Endothelial cell of umbilical vein (primary cell): ENCODE measurements at regions not wholly inside any gene's neighbourhood (a gene's known extent, or its start where the extent isn't known, plus 50 kb on each side); places are given as distances from the start of the nearest gene placed in this dataset.

Experiments used
- BruUV-seq: library from RNA; stranded (reverse); fragments of 400-500 nt; replicated peaks from 2 replicates; lab custom pipeline; 2021; lab: Mats Ljungman, UMichigan
- CTCF ChIA-PET: fragments of 300-600, 350-600 bp; sonication (Branson Sonifier 250); formaldehyde crosslinking; loops from one replicate; lab custom pipeline; 2021; ENCODE audit warnings: antibody characterized with exemption, inconsistent platforms; lab: Charles Lee
- POLR2A ChIA-PET: fragments of 300-600, 350-600 bp; sonication (Branson Sonifier 250); formaldehyde crosslinking; loops from one replicate; lab custom pipeline; 2021; ENCODE audit warnings: antibody characterized with exemption, inconsistent platforms; lab: Charles Lee
- DNase-seq: peaks from one replicate; pipeline ENCODE4 v3.0.0-alpha.2; 2011; ENCODE audit warnings: low read depth, low spot score
- FAIRE-seq: peaks from 2 replicates; lab custom pipeline; 2011; peaks lifted over from hg19 to GRCh38; lab: Jason Lieb, UNC
- H2AFZ ChIP-seq: 2 replicates; pipeline ENCODE4 v1.6.0; 2012; ENCODE audit warnings: low read depth, low read length, control low read depth, inconsistent platforms
- H3K27ac ChIP-seq: 2 replicates; pipeline ENCODE4 v1.5.1; 2011; ENCODE audit warnings: low read depth, mild to moderate bottlenecking, control low read depth, low read length, moderate library complexity; ENCODE audit not compliant: insufficient read depth
- H3K27me3 ChIP-seq, 2 experiments: 2 replicates each; pipeline versions ENCODE4 v1.6.0 to v1.6.1; 2011; ENCODE audit warnings: low read length in 2 of 2, mixed read lengths in 1 of 2; ENCODE audit not compliant: control insufficient read depth in 2 of 2, insufficient read depth in 2 of 2
- H3K36me3 ChIP-seq, 2 experiments: 2 replicates in 1 of 2; 3 replicates in 1 of 2; pipeline ENCODE4 v1.5.1; 2011; ENCODE audit warnings: low read length in 2 of 2, mild to moderate bottlenecking in 1 of 2, moderate library complexity in 1 of 2; ENCODE audit not compliant: control insufficient read depth in 2 of 2, insufficient read depth in 2 of 2; ENCODE audit errors: extremely low read depth in 1 of 2
- H3K4me1 ChIP-seq: 3 replicates; pipeline ENCODE4 v1.5.1; 2011; ENCODE audit warnings: mild to moderate bottlenecking, low read length; ENCODE audit not compliant: control insufficient read depth, insufficient read depth; ENCODE audit errors: extremely low read depth
- H3K4me2 ChIP-seq: 2 replicates; pipeline ENCODE4 v1.6.1; 2011; ENCODE audit warnings: low read length, control low read depth, mixed read lengths; ENCODE audit not compliant: insufficient read depth
- H3K4me3 ChIP-seq, 3 experiments: fragments of 200-600 bp in 1 of 3; sonication (generic), shearing (Covaris generic) in 1 of 3; replicated peaks in 1 of 3; 2 replicates each; pipeline ENCODE4 v1.5.1; 2011 to 2016; ENCODE audit warnings: control low read depth in 3 of 3, low read length in 3 of 3, mild to moderate bottlenecking in 2 of 3, inconsistent platforms in 1 of 3, low read depth in 1 of 3, moderate library complexity in 1 of 3; ENCODE audit not compliant: insufficient read depth in 1 of 3
- H3K79me2 ChIP-seq: 2 replicates; pipeline ENCODE4 v1.6.0; 2012; ENCODE audit warnings: low read length, inconsistent platforms; ENCODE audit not compliant: control insufficient read depth, insufficient read depth
- H3K9ac ChIP-seq: replicated peaks from 2 replicates; pipeline ENCODE3; 2011; ENCODE audit warnings: low read length, control low read depth; ENCODE audit not compliant: insufficient read depth; ENCODE audit errors: extremely low read depth
- H3K9me1 ChIP-seq: replicated peaks from 3 replicates; pipeline ENCODE4 v1.6.0; 2011; ENCODE audit warnings: mild to moderate bottlenecking, low read length; ENCODE audit not compliant: control insufficient read depth, insufficient read depth; ENCODE audit errors: extremely low read depth
- H3K9me3 ChIP-seq: replicated peaks from 2 replicates; pipeline ENCODE4 v1.5.1; 2012; ENCODE audit warnings: low read length, inconsistent platforms; ENCODE audit not compliant: control insufficient read depth, insufficient read depth
- H4K20me1 ChIP-seq: replicated peaks from 2 replicates; pipeline ENCODE3; 2011; ENCODE audit warnings: mild to moderate bottlenecking, low read length; ENCODE audit not compliant: control insufficient read depth, insufficient read depth; ENCODE audit errors: extremely low read depth
- FOS ChIP-seq: IDR thresholded peaks from 2 replicates; pipeline ENCODE4 v1.6.1; 2011; ENCODE audit warnings: mild to moderate bottlenecking, low read length, moderate library complexity, borderline replicate concordance; ENCODE audit not compliant: insufficient read depth
- GATA2 ChIP-seq: IDR thresholded peaks from 2 replicates; pipeline ENCODE4 v1.7.0; 2011; ENCODE audit warnings: low read depth, mild to moderate bottlenecking, moderate library complexity, mixed read lengths, low read length; ENCODE audit not compliant: insufficient read length, insufficient read depth
- dilution Hi-C: fragments of 300-500 bp; cut with MboI; formaldehyde crosslinking; loops from one replicate; pipeline ENCODE4 v1.15.0; 2019; ENCODE audit warnings: low sequenced_read_pairs; ENCODE audit not compliant: extremely low pct_ligation_motif_present
- intact Hi-C: fragments of 100-400 bp; cut with micrococcal nuclease; formaldehyde crosslinking; loops from one replicate; pipeline ENCODE4 v1.10.0; 2022
- TF ChIP-seq, protein P1 (sequence below): IDR thresholded peaks from 2 replicates; pipeline ENCODE4 v1.6.1; 2011; ENCODE audit not compliant: insufficient read depth, insufficient read length
- TF ChIP-seq, protein P2 (sequence below), 2 donors: IDR thresholded peaks; 1 replicate in 1 of 2; 2 replicates in 1 of 2; pipeline ENCODE4 v1.5.1; 2011; ENCODE audit warnings: low read length in 2 of 2, mild to moderate bottlenecking in 2 of 2, moderate library complexity in 2 of 2, control low read depth in 1 of 2, inconsistent platforms in 1 of 2, low read depth in 1 of 2; ENCODE audit not compliant: insufficient read depth in 1 of 2; ENCODE audit errors: extremely low read depth in 1 of 2

DNA sequence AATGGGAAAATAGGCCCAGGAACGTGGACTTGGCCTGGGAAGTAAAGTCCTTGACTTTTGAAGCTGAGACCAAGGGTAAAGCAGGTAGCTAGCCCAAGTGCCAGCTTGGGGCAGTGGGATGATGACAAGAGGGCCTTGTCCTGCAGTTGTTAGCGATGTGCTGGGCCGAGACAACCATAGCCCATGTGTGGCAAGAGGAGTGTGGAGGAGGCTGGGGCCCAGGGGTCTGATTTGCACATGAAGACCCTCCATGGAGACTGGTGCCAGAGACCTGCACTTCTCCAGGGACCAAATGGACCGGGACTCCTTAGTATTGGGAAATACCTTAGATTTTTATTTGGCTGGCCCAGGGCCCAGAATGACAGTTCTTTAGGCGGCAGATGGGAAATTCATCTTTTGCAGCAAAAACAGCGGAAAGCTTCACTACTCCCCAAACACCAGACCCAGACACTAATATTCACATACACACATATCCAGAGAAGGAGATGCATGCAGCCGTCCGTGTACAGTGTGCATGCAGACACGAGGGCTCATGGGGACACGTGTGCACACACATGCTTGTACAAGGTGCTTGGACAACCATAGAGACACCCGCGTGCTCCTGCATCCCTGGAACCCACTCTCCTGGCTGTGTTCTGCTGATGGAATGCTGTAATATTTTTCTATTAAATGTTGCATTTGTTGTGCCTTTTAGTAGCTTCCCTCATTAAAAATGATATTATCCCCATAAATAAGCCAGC, 78.1 kb upstream of the CSF3R start:
- Histone ChIP-seq H3K9me3 (no peaks in the 10 kb centered on the region), H3K9me1 (no peaks in the 10 kb centered on the region), H3K4me3 (no peak overlapping the region), H3K36me3 (no peaks in the 10 kb centered on the region), H3K27ac (no peak overlapping the region), H4K20me1 (no peaks in the 10 kb centered on the region), H3K9ac (no peak overlapping the region), H3K79me2 (no peaks in the 10 kb centered on the region), H3K4me1 (no peaks in the 10 kb centered on the region), H2AFZ (no peak overlapping the region), H3K27me3 (no peaks in the 10 kb centered on the region), H3K4me2 (no peak overlapping the region)
- TF ChIP-seq, protein P1, sequence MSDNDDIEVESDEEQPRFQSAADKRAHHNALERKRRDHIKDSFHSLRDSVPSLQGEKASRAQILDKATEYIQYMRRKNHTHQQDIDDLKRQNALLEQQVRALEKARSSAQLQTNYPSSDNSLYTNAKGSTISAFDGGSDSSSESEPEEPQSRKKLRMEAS, result no peak
- TF ChIP-seq GATA2, result no peak
- TF ChIP-seq, protein P2, sequence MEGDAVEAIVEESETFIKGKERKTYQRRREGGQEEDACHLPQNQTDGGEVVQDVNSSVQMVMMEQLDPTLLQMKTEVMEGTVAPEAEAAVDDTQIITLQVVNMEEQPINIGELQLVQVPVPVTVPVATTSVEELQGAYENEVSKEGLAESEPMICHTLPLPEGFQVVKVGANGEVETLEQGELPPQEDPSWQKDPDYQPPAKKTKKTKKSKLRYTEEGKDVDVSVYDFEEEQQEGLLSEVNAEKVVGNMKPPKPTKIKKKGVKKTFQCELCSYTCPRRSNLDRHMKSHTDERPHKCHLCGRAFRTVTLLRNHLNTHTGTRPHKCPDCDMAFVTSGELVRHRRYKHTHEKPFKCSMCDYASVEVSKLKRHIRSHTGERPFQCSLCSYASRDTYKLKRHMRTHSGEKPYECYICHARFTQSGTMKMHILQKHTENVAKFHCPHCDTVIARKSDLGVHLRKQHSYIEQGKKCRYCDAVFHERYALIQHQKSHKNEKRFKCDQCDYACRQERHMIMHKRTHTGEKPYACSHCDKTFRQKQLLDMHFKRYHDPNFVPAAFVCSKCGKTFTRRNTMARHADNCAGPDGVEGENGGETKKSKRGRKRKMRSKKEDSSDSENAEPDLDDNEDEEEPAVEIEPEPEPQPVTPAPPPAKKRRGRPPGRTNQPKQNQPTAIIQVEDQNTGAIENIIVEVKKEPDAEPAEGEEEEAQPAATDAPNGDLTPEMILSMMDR (IDR thresholded peaks at IDR 0.05; ENCODE audit: extremely low read depth in 1 of 2, insufficient read depth in 1 of 2, low read depth in 1 of 2, low read length in 2 of 2), result no peak
- no peak for TF ChIP-seq FOS
- intact Hi-C loops, result no loop called here
- ChIA-PET POLR2A (no interaction called here), CTCF (interaction anchor here (3.7 kb wide), 1 partner anchor 15 kb away, joined by 15 read pairs; no protein-coding TSS in a partner anchor)
- FAIRE-seq, result no peak
- no peak for DNase-seq
- dilution Hi-C loops, result no loop called here
- BruUV-seq, result no TSS peak

DNA sequence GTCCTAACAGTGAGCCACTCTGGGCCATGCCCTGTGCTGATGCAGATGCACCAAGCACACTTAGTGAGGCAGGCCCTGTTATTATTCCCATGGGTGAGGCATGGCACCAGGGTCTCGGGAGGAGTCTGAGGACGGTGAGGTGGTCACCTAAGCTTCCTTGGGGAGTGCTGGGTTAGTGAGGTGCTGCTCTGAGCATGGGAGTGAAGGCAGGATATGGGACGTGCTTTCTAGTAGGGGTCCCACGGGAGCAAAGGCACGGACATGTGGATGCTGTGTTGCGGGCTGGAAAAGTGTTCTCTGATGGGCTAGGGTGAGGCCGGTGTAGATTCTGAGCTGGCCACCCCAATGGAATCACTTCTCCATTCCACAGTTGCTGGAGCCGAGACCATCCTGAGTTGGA, 77.5 kb upstream of the CSF3R start:
- intact Hi-C loops, result no loop called here

More for the DNA sequence above, 77.5 kb upstream of the CSF3R start:
- DNase-seq (no peak), FAIRE-seq (no peak)
- H4K20me1 ChIP-seq, result no peaks in the 10 kb centered on the region
- dilution Hi-C loops, result no loop called here
- H3K4me1 ChIP-seq, result no peaks in the 10 kb centered on the region
- H3K27me3 ChIP-seq, result peaks cover 0 to 1% of the 10 kb centered on the region in 2 experiments
- no peaks in the 10 kb centered on the region for H3K36me3 ChIP-seq
- H3K4me3 ChIP-seq, result no peak overlapping the region
- no TSS peak for BruUV-seq
- TF ChIP-seq, protein P2 (IDR thresholded peaks at IDR 0.05; ENCODE audit: extremely low read depth in 1 of 2, insufficient read depth in 1 of 2, low read depth in 1 of 2, low read length in 2 of 2), result no peak
- H3K27ac ChIP-seq, result no peak overlapping the region
- CTCF ChIA-PET, result interaction anchor here (1.0 to 3.7 kb wide), 2 partner anchors 14 to 15 kb away, joined by 3 to 15 read pairs; no protein-coding TSS in a partner anchor
- no peaks in the 10 kb centered on the region for H3K9me1 ChIP-seq
- H3K4me2 ChIP-seq, result no peak overlapping the region
- H2AFZ ChIP-seq, result no peak overlapping the region
- no peaks in the 10 kb centered on the region for H3K9me3 ChIP-seq
- POLR2A ChIA-PET, result no interaction called here
- no peaks in the 10 kb centered on the region for H3K79me2 ChIP-seq
- no peak overlapping the region for H3K9ac ChIP-seq
